Prostate gland (tissue), 2 donors: ENCODE measurements at regions not wholly inside any gene's neighbourhood (a gene's known extent, or its start where the extent isn't known, plus 50 kb on each side); places are given as distances from the start of the nearest gene placed in this dataset.

ENCODE experiments used
- DNase-seq: peaks from one replicate; pipeline ENCODE4 v3.0.0-alpha.2; 2019; ENCODE audit warnings: low spot score
- H3K27ac ChIP-seq, 2 donors: fragments of 200-600 bp; sonication (generic); 2 replicates each; pipeline ENCODE4 v1.5.1; 2017 to 2019
- H3K27me3 ChIP-seq: fragments of 200-600 bp; sonication (generic); replicated peaks from 2 replicates; pipeline ENCODE4 v1.5.1; 2019; ENCODE audit not compliant: insufficient read depth
- H3K36me3 ChIP-seq, 2 donors: fragments of 200-600 bp; sonication (generic); 1 replicate in 1 of 2; 2 replicates in 1 of 2; pipeline versions ENCODE4 v1.5.1 to v1.8.1; 2017 to 2019
- H3K4me1 ChIP-seq: fragments of 200-600 bp; sonication (generic); replicated peaks from 2 replicates; pipeline ENCODE4 v1.5.1; 2019
- H3K4me3 ChIP-seq, 2 donors: fragments of 200-600 bp; sonication (generic); 2 replicates each; pipeline ENCODE4 v1.5.1; 2017 to 2019
- H3K9me3 ChIP-seq: fragments of 200-600 bp; sonication (generic); 2 replicates; pipeline ENCODE4 v1.5.1; 2017
- POLR2A ChIP-seq: fragments of 450-650 bp; IDR thresholded peaks from one replicate; pipeline ENCODE4 v1.6.1; 2016; ENCODE audit warnings: antibody characterized with exemption, mild to moderate bottlenecking
- POLR2AphosphoS5 ChIP-seq: sonication (generic); formaldehyde crosslinking; IDR thresholded peaks from one replicate; pipeline ENCODE4 v1.6.1; 2017; ENCODE audit warnings: antibody characterized with exemption
- WGBS: methylation state at CpG from one replicate; pipeline ENCODE4 v1.1.5; 2018; 5-methylcytosine and 5-hydroxymethylcytosine counted together
- intact Hi-C: fragments of 100-400 bp; cut with DNase I; formaldehyde crosslinking; loops from one replicate; pipeline ENCODE4 v1.14.2; 2022
- TF ChIP-seq, protein P1 (sequence below), 4 experiments: fragments of 200-600 bp in 2 of 4; fragments of 450-650 bp in 2 of 4; sonication (generic) in 2 of 4; IDR thresholded peaks; 1 replicate in 3 of 4; 2 replicates in 1 of 4; pipeline ENCODE4 v1.5.1; 2016 to 2019; ENCODE audit warnings: antibody characterized with exemption in 4 of 4, mild to moderate bottlenecking in 2 of 4, moderate library complexity in 2 of 4

DNA sequence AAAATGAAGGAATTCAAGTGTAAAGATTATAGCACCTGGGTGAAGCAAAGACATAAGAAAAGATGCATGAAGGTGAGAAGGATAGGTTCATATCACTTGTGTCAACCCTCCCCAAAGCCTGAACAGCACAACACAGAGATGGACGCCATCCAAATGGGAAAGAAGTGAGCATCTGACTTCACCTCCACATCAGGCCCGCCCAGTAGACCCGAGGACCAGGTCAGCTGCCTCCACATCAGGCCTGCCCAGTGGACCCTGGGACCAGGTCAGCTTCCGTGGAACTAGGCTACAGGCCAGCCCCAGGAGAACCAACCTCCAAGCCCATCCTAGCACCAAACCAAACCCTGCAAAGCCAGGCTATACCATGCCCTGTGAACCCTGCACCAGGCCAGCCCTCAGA lies 862.9 kb downstream of the UQCRFS1 start:
- TF ChIP-seq POLR2A = no peak
- no peaks in the 10 kb centered on the region for H3K4me1 ChIP-seq
- H3K27ac ChIP-seq = no peak overlapping the region
- intact Hi-C loops = no loop called here
- H3K36me3 ChIP-seq = no peaks in the 10 kb centered on the region
- H3K27me3 ChIP-seq = no peaks in the 10 kb centered on the region
- H3K4me3 ChIP-seq = no peak overlapping the region
- H3K9me3 ChIP-seq = no peaks in the 10 kb centered on the region
- no peak for DNase-seq
- 94% methylated on average over 4 of the region's 4 CpGs for WGBS

DNA sequence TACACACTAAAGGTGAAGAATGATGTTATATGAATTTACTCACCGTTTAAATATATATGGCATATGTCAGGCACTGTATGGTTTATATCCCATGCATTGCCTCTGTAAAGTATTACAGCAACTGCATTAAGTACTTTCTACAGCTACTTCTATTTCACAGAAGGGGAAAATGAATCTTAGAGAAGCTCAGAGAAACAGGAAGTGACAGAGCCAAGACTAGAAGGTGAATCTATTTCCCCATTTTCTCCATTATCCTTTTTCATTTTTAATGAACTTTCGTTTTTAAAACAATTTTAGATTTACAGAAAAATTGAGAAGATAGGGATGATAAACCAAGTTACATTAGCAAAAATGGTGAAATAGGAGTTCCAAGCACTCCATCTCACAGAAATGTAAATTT lies 863.3 kb downstream of the UQCRFS1 start:
- Histone ChIP-seq H3K36me3 (no peaks in the 10 kb centered on the region), H3K27me3 (no peaks in the 10 kb centered on the region), H3K4me3 (no peak overlapping the region), H3K4me1 (no peaks in the 10 kb centered on the region), H3K9me3 (no peaks in the 10 kb centered on the region), H3K27ac (no peak overlapping the region)
- WGBS = 79% methylated on average over 2 of the region's 2 CpGs
- intact Hi-C loops = no loop called here
- DNase-seq = no peak
- TF ChIP-seq POLR2A = no peak
- TF ChIP-seq POLR2AphosphoS5 = no peak
- TF ChIP-seq, protein P1, sequence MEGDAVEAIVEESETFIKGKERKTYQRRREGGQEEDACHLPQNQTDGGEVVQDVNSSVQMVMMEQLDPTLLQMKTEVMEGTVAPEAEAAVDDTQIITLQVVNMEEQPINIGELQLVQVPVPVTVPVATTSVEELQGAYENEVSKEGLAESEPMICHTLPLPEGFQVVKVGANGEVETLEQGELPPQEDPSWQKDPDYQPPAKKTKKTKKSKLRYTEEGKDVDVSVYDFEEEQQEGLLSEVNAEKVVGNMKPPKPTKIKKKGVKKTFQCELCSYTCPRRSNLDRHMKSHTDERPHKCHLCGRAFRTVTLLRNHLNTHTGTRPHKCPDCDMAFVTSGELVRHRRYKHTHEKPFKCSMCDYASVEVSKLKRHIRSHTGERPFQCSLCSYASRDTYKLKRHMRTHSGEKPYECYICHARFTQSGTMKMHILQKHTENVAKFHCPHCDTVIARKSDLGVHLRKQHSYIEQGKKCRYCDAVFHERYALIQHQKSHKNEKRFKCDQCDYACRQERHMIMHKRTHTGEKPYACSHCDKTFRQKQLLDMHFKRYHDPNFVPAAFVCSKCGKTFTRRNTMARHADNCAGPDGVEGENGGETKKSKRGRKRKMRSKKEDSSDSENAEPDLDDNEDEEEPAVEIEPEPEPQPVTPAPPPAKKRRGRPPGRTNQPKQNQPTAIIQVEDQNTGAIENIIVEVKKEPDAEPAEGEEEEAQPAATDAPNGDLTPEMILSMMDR (IDR thresholded peaks at IDR 0.05) = no peak

GRCh38 chr19:28345811-28346210 lies 867.1 kb downstream of the UQCRFS1 start:
- H3K4me1 ChIP-seq = no peaks in the 10 kb centered on the region
- no peak overlapping the region for H3K4me3 ChIP-seq
- intact Hi-C loops = no loop called here
- TF ChIP-seq POLR2A (no peak), POLR2AphosphoS5 (no peak)
- TF ChIP-seq, protein P1 (IDR thresholded peaks at IDR 0.05) = no peak
- no peaks in the 10 kb centered on the region for H3K9me3 ChIP-seq
- WGBS = 74% methylated on average over 3 of the region's 3 CpGs
- H3K36me3 ChIP-seq = no peaks in the 10 kb centered on the region
- DNase-seq = no peak
- H3K27ac ChIP-seq = no peak overlapping the region
- no peaks in the 10 kb centered on the region for H3K27me3 ChIP-seq

GRCh38 chr19:28341810-28342350 lies 871.1 kb downstream of the UQCRFS1 start:
- intact Hi-C loops = no loop called here
- H3K4me1 ChIP-seq = no peaks in the 10 kb centered on the region
- 89% methylated on average over 5 of the region's 5 CpGs for WGBS

DNA sequence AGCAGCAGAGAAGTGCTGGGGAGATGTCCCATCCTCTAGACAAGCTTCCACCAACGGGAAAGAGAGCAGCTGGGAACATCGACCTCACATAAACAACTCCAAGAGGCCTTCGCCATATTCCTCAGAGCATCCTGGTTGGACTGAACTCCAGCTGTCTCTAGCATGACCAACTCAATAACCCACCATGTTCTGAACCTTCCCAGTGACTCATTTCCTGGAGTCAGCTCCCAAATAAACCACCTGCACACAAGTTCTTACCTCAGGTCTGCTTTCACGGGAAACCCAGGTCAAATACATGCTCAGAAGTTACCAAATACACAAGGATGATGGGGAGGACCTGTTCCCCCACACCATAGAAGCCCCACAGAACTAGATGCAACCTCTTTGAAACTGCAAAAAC lies 878.5 kb downstream of the UQCRFS1 start:
- H3K27ac ChIP-seq = no peak overlapping the region
- DNase-seq = no peak
- H3K36me3 ChIP-seq = no peaks in the 10 kb centered on the region
- H3K4me3 ChIP-seq = no peak overlapping the region
- intact Hi-C loops = no loop called here
- H3K4me1 ChIP-seq = no peaks in the 10 kb centered on the region
- TF ChIP-seq POLR2A = no peak
- TF ChIP-seq POLR2AphosphoS5 = no peak
- TF ChIP-seq, protein P1 (IDR thresholded peaks at IDR 0.05) = no peak
- WGBS = 72% methylated on average over 4 of the region's 4 CpGs
- H3K9me3 ChIP-seq = no peaks in the 10 kb centered on the region
- H3K27me3 ChIP-seq = no peaks in the 10 kb centered on the region

More at GRCh38 chr19:28341810-28342350, 871.1 kb downstream of the UQCRFS1 start:
- TF ChIP-seq POLR2AphosphoS5 (no peak), POLR2A (no peak)
- TF ChIP-seq, protein P1 (IDR thresholded peaks at IDR 0.05) = no peak
- Histone ChIP-seq H3K9me3 (no peaks in the 10 kb centered on the region), H3K27ac (no peak overlapping the region), H3K27me3 (no peaks in the 10 kb centered on the region), H3K4me3 (no peak overlapping the region), H3K36me3 (no peaks in the 10 kb centered on the region)
- no peak for DNase-seq
